ENCODE measurements at regions not wholly inside any gene's neighbourhood (a gene's known extent, or its start where the extent isn't known, plus 50 kb on each side); places are given as distances from the start of the nearest gene placed in this dataset.

- no peak overlapping the region for H3K27ac ChIP-seq (ENCODE audit: insufficient read depth, low read depth, low read length, poor library complexity, severe bottlenecking)
- 91 to 94% methylated on average over 4 of the region's 4 CpGs for WGBS, 2 experiments
- H3K36me3 ChIP-seq (ENCODE audit: control insufficient read depth, insufficient read depth, low read length), result no peaks in the 10 kb centered on the region
These were observed 165.4 kb upstream of the DCBLD2 start for GRCh38 chr3:99066863-99067262.

GRCh38 chr3:99049164-99049563, 147.7 kb upstream of the DCBLD2 start:
- Histone ChIP-seq H3K9me3 (ENCODE audit: control insufficient read depth, low read length) (no peaks in the 10 kb centered on the region), H3K27ac (ENCODE audit: insufficient read depth, low read depth, low read length, poor library complexity, severe bottlenecking) (no peak overlapping the region), H3K36me3 (ENCODE audit: control insufficient read depth, insufficient read depth, low read length) (no peaks in the 10 kb centered on the region), H3K4me3 (ENCODE audit: insufficient read depth, low read depth, low read length) (no peak overlapping the region), H3K4me1 (ENCODE audit: control insufficient read depth, insufficient read depth, low read length) (no peaks in the 10 kb centered on the region), H3K27me3 (ENCODE audit: control insufficient read depth, insufficient read depth, low read length, poor library complexity, severe bottlenecking) (no peaks in the 10 kb centered on the region)
- 80 to 91% methylated on average over 1 of the region's 1 CpG for WGBS, 2 experiments

More at GRCh38 chr3:99066863-99067262, 165.4 kb upstream of the DCBLD2 start:
- Histone ChIP-seq H3K4me3 (ENCODE audit: insufficient read depth, low read depth, low read length) (no peak overlapping the region), H3K27me3 (ENCODE audit: control insufficient read depth, insufficient read depth, low read length, poor library complexity, severe bottlenecking) (no peaks in the 10 kb centered on the region), H3K4me1 (ENCODE audit: control insufficient read depth, insufficient read depth, low read length) (no peaks in the 10 kb centered on the region), H3K9me3 (ENCODE audit: control insufficient read depth, low read length) (no peaks in the 10 kb centered on the region)

DNA sequence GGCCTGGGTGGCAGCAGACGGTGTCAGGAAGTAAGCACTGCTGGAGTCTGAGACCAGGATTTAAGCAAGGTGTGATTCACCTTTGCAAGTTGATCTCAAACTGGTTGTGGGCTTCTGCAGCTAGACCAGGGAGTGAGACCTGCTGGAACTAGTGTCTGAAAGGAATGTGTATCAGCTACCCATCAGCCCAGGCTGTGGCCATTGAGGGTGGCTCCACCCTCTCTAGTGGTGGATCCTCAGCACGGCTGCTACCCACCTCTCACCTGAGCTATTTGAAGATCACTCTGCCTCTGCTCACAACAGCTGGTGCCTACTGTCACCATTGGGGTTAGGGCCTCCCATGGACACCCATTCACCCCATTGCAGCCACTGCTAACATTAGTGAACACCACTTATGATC, 140.3 kb upstream of the DCBLD2 start:
- H3K27me3 ChIP-seq (ENCODE audit: control insufficient read depth, insufficient read depth, low read length, poor library complexity, severe bottlenecking), result no peaks in the 10 kb centered on the region
- no peak overlapping the region for H3K27ac ChIP-seq (ENCODE audit: insufficient read depth, low read depth, low read length, poor library complexity, severe bottlenecking)
- no peak overlapping the region for H3K4me3 ChIP-seq (ENCODE audit: insufficient read depth, low read depth, low read length)
- no peaks in the 10 kb centered on the region for H3K9me3 ChIP-seq (ENCODE audit: control insufficient read depth, low read length)
- no peaks in the 10 kb centered on the region for H3K36me3 ChIP-seq (ENCODE audit: control insufficient read depth, insufficient read depth, low read length)
- no peaks in the 10 kb centered on the region for H3K4me1 ChIP-seq (ENCODE audit: control insufficient read depth, insufficient read depth, low read length)
- 83 to 91% methylated on average over 2 of the region's 2 CpGs for WGBS, 2 experiments

- H3K4me1 ChIP-seq (ENCODE audit: control insufficient read depth, insufficient read depth, low read length), result no peaks in the 10 kb centered on the region
- H3K27ac ChIP-seq (ENCODE audit: insufficient read depth, low read depth, low read length, poor library complexity, severe bottlenecking), result no peak overlapping the region
- H3K4me3 ChIP-seq (ENCODE audit: insufficient read depth, low read depth, low read length), result no peak overlapping the region
- H3K27me3 ChIP-seq (ENCODE audit: control insufficient read depth, insufficient read depth, low read length, poor library complexity, severe bottlenecking), result no peaks in the 10 kb centered on the region
- WGBS, 2 experiments, result 81 to 88% methylated on average over 4 of the region's 4 CpGs
- H3K36me3 ChIP-seq (ENCODE audit: control insufficient read depth, insufficient read depth, low read length), result no peaks in the 10 kb centered on the region
- no peaks in the 10 kb centered on the region for H3K9me3 ChIP-seq (ENCODE audit: control insufficient read depth, low read length)
These were observed 130.3 kb upstream of the DCBLD2 start for GRCh38 chr3:99031778-99032177.

DNA sequence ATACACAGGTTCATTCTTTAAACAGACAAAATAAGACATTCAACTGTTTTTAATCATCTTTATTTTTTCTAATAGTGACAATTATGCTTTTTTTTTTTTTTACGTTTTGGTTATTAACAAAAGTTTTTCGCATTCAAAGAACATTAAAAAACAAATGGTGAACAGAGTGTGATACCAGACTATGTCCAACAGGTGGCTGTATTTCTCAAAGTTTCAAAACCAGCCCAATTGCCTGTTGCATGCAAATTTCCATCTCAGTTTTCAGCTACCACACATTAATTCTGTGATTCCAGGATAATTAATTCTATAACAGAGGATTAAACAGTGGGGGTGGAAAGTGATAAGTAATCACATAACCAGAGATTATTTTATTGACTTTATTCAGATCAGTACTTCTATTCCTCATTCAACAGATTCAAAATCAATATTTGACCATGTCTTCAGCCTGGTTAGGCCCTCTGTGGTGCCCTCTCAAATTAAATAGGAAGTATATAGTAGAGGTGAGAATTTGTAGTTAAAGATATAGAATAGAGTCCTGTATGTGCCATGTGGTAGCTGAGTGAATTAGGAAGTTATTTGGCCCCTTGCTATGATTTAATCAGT, 122.2 kb upstream of the DCBLD2 start:
- H3K9me3 ChIP-seq (ENCODE audit: control insufficient read depth, low read length), result no peaks in the 10 kb centered on the region
- no peak overlapping the region for H3K4me3 ChIP-seq (ENCODE audit: insufficient read depth, low read depth, low read length)
- no peaks in the 10 kb centered on the region for H3K36me3 ChIP-seq (ENCODE audit: control insufficient read depth, insufficient read depth, low read length)
- 63% methylated on average over 1 of the region's 2 CpGs; no CpG with 5 or more reads in 1 of the 2 experiments for WGBS, 2 experiments
- no peak overlapping the region for H3K27ac ChIP-seq (ENCODE audit: insufficient read depth, low read depth, low read length, poor library complexity, severe bottlenecking)
- no peaks in the 10 kb centered on the region for H3K4me1 ChIP-seq (ENCODE audit: control insufficient read depth, insufficient read depth, low read length)
- no peaks in the 10 kb centered on the region for H3K27me3 ChIP-seq (ENCODE audit: control insufficient read depth, insufficient read depth, low read length, poor library complexity, severe bottlenecking)

DNA sequence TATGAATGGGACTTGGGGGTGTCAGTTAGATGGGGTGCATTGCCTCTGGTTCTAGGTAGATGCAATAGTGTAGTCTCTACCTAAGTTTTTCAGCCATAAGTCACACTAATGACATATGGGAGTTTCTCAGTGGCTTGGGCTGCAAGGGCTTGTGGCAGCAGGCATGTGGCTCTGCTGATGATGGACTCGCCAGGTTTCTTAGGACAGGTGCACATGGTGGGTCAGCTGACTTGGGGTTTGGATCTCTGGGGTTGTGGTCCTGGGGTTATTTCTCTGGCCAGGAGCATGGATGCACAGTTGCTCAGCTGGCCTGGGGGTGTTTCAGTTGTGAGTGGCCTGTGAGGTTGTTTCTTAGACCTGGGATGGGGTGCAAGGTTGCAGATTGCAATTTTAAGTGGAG, 120.0 kb upstream of the DCBLD2 start:
- WGBS, 2 experiments, result 78 to 91% methylated on average over 1 of the region's 1 CpG

GRCh38 chr3:99016452-99016851, 115.0 kb upstream of the DCBLD2 start:
- Histone ChIP-seq H3K4me3 (ENCODE audit: insufficient read depth, low read depth, low read length) (no peak overlapping the region), H3K27me3 (ENCODE audit: control insufficient read depth, insufficient read depth, low read length, poor library complexity, severe bottlenecking) (no peaks in the 10 kb centered on the region), H3K9me3 (ENCODE audit: control insufficient read depth, low read length) (no peaks in the 10 kb centered on the region), H3K36me3 (ENCODE audit: control insufficient read depth, insufficient read depth, low read length) (no peaks in the 10 kb centered on the region), H3K4me1 (ENCODE audit: control insufficient read depth, insufficient read depth, low read length) (no peaks in the 10 kb centered on the region), H3K27ac (ENCODE audit: insufficient read depth, low read depth, low read length, poor library complexity, severe bottlenecking) (no peak overlapping the region)
- 92 to 100% methylated on average over 1 of the region's 1 CpG for WGBS, 2 experiments

More for the DNA sequence above, 120.0 kb upstream of the DCBLD2 start:
- Histone ChIP-seq H3K4me1 (ENCODE audit: control insufficient read depth, insufficient read depth, low read length) (no peaks in the 10 kb centered on the region), H3K4me3 (ENCODE audit: insufficient read depth, low read depth, low read length) (no peak overlapping the region), H3K27me3 (ENCODE audit: control insufficient read depth, insufficient read depth, low read length, poor library complexity, severe bottlenecking) (no peaks in the 10 kb centered on the region), H3K27ac (ENCODE audit: insufficient read depth, low read depth, low read length, poor library complexity, severe bottlenecking) (no peak overlapping the region), H3K36me3 (ENCODE audit: control insufficient read depth, insufficient read depth, low read length) (no peaks in the 10 kb centered on the region), H3K9me3 (ENCODE audit: control insufficient read depth, low read length) (no peaks in the 10 kb centered on the region)

GRCh38 chr3:99013777-99014315, 112.4 kb upstream of the DCBLD2 start:
- no peaks in the 10 kb centered on the region for H3K36me3 ChIP-seq (ENCODE audit: control insufficient read depth, insufficient read depth, low read length)
- no peaks in the 10 kb centered on the region for H3K4me1 ChIP-seq (ENCODE audit: control insufficient read depth, insufficient read depth, low read length)
- no peaks in the 10 kb centered on the region for H3K27me3 ChIP-seq (ENCODE audit: control insufficient read depth, insufficient read depth, low read length, poor library complexity, severe bottlenecking)
- no peaks in the 10 kb centered on the region for H3K9me3 ChIP-seq (ENCODE audit: control insufficient read depth, low read length)
- WGBS, 2 experiments, result 75 to 77% methylated on average over 3 of the region's 3 CpGs
- H3K4me3 ChIP-seq (ENCODE audit: insufficient read depth, low read depth, low read length), result no peak overlapping the region
- no peak overlapping the region for H3K27ac ChIP-seq (ENCODE audit: insufficient read depth, low read depth, low read length, poor library complexity, severe bottlenecking)

DNA sequence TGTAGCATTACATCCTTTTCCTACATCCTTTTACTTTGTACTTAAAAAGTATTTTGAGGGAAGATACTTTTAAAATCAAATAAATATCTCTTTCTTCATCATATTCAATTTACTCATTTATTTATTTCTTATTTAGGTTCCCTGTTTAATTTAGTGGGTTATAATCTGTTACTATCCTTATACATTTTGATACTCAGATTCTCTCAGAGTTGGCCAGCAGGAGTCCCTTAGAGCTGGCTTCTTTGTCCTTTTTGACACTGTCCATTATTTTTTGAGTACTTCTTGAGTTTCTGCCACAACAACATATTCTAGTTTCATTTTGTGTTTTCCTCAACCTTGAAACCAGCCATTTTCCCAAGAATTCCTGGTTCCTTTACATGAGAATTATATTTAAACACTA, 111.6 kb upstream of the DCBLD2 start:
- Histone ChIP-seq H3K27me3 (ENCODE audit: control insufficient read depth, insufficient read depth, low read length, poor library complexity, severe bottlenecking) (no peaks in the 10 kb centered on the region), H3K4me3 (ENCODE audit: insufficient read depth, low read depth, low read length) (no peak overlapping the region), H3K27ac (ENCODE audit: insufficient read depth, low read depth, low read length, poor library complexity, severe bottlenecking) (no peak overlapping the region), H3K36me3 (ENCODE audit: control insufficient read depth, insufficient read depth, low read length) (no peaks in the 10 kb centered on the region), H3K9me3 (ENCODE audit: control insufficient read depth, low read length) (no peaks in the 10 kb centered on the region), H3K4me1 (ENCODE audit: control insufficient read depth, insufficient read depth, low read length) (no peaks in the 10 kb centered on the region)

DNA sequence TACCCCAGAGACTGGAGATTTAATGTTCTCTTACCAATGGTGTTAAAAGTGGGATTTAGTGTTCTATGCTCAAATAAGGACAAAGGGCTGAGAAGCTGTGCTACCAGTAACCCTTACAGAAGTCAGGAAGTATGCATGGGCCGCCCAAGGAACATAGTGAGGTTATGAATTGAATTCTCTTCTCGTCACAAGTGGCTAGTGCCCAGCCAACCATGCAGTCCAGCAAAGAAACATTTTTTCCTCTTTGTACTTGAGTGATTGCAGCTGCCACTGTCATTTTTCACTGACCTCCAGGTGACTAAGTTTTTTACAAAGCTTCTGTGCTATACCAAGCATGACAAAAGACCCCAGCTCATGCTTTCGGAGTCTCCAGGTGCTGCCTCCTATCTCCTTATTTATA, 110.6 kb upstream of the DCBLD2 start:
- H3K9me3 ChIP-seq (ENCODE audit: control insufficient read depth, low read length), result no peaks in the 10 kb centered on the region
- H3K27me3 ChIP-seq (ENCODE audit: control insufficient read depth, insufficient read depth, low read length, poor library complexity, severe bottlenecking), result no peaks in the 10 kb centered on the region
- H3K36me3 ChIP-seq (ENCODE audit: control insufficient read depth, insufficient read depth, low read length), result no peaks in the 10 kb centered on the region
- H3K4me3 ChIP-seq (ENCODE audit: insufficient read depth, low read depth, low read length), result no peak overlapping the region
- no peaks in the 10 kb centered on the region for H3K4me1 ChIP-seq (ENCODE audit: control insufficient read depth, insufficient read depth, low read length)
- WGBS, 2 experiments, result 90 to 97% methylated on average over 3 of the region's 3 CpGs
- no peak overlapping the region for H3K27ac ChIP-seq (ENCODE audit: insufficient read depth, low read depth, low read length, poor library complexity, severe bottlenecking)

DNA sequence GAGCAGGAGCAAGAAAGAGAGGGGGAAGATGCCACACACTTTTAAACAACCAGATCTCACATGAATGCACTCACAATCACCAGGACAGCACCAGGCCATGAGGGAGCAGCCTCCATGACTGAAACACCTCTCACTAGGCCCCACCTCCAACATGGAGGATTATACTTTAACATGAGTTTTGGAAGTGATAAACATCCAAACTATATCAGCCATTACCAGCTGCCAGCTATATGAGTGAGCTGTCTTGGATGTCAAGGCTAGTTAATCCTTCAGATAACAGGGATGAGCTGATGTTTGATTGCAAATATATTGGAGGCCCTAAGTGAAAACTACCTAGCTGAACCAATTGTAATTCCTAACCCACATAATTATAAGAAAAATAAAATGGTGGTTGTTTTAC, 108.4 kb upstream of the DCBLD2 start:
- H3K27ac ChIP-seq (ENCODE audit: insufficient read depth, low read depth, low read length, poor library complexity, severe bottlenecking), result no peak overlapping the region
- no peak overlapping the region for H3K4me3 ChIP-seq (ENCODE audit: insufficient read depth, low read depth, low read length)
- no peaks in the 10 kb centered on the region for H3K27me3 ChIP-seq (ENCODE audit: control insufficient read depth, insufficient read depth, low read length, poor library complexity, severe bottlenecking)
- H3K9me3 ChIP-seq (ENCODE audit: control insufficient read depth, low read length), result no peaks in the 10 kb centered on the region
- no peaks in the 10 kb centered on the region for H3K36me3 ChIP-seq (ENCODE audit: control insufficient read depth, insufficient read depth, low read length)
- no peaks in the 10 kb centered on the region for H3K4me1 ChIP-seq (ENCODE audit: control insufficient read depth, insufficient read depth, low read length)
